ENCODE measurements at regions not wholly inside any gene's neighbourhood (a gene's known extent, or its start where the extent isn't known, plus 50 kb on each side); places are given as distances from the start of the nearest gene placed in this dataset.

GRCh38 chr3:81874738-81875137, 113.3 kb upstream of the GBE1 start:
- TF ChIP-seq CTCF (optimal IDR thresholded peaks at IDR 0.05 in 1 of 3, IDR thresholded peaks at IDR 0.05 in 1 of 3, conservative IDR thresholded peaks at IDR 0.05 in 1 of 3; ENCODE audit: extremely low read depth in 1 of 3, insufficient read depth in 2 of 3, low read length in 3 of 3) (no peak), EZH2 (IDR thresholded peaks at IDR 0.05; ENCODE audit: low read length) (no peak)

All from keratinocyte (primary cell).